ENCODE measurements at regions not wholly inside any gene's neighbourhood (a gene's known extent, or its start where the extent isn't known, plus 50 kb on each side); places are given as distances from the start of the nearest gene placed in this dataset.

DNA sequence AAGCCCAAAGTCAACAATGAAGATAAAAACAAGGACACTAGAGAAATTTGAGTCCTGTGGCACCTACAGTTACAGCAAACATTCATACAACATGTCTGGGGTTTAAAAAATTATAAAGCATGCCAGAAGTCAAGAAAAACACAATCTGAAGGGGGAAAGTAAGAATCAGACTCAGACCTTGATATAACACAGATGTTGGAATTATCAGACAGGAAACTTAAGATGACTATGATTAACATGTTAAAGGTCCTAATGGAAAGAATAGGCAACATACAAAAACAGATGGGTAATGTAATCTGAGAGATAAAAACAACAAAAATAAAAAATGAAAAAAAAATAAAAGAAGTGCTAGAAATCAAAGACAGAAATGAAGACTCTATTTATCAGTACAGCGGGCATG lies 446.5 kb downstream of the SPRY1 start:
- CTCF ChIA-PET: no interaction called here
- no peaks in the 10 kb centered on the region for H4K20me1 ChIP-seq (ENCODE audit: control insufficient read depth, insufficient read depth, low read length, poor library complexity, severe bottlenecking)
- no peaks in the 10 kb centered on the region for H3K36me3 ChIP-seq (replicated peaks in 1 of 2; ENCODE audit: control extremely low read depth in 1 of 2, control insufficient read depth in 1 of 2, extremely low read depth in 1 of 2, insufficient read depth in 2 of 2, low read length in 1 of 2)
- H3K4me2 ChIP-seq (replicated peaks; ENCODE audit: low read depth, low read length, poor library complexity, severe bottlenecking): no peak overlapping the region
- H3K27ac ChIP-seq (ENCODE audit: low read length in 2 of 2): no peak overlapping the region
- ATAC-seq (ENCODE audit: low read depth): no peak
- H3K9ac ChIP-seq (ENCODE audit: low read length): no peak overlapping the region
- no peaks in the 10 kb centered on the region for H3K9me3 ChIP-seq (ENCODE audit: control extremely low read depth in 1 of 3, control insufficient read depth in 2 of 3, insufficient read depth in 1 of 3, low read length in 2 of 3)
- no peak for DNase-seq
- no peaks in the 10 kb centered on the region for H3K4me1 ChIP-seq (ENCODE audit: control insufficient read depth in 2 of 2, insufficient read depth in 2 of 2, low read length in 2 of 2)
- TF ChIP-seq, protein P1, sequence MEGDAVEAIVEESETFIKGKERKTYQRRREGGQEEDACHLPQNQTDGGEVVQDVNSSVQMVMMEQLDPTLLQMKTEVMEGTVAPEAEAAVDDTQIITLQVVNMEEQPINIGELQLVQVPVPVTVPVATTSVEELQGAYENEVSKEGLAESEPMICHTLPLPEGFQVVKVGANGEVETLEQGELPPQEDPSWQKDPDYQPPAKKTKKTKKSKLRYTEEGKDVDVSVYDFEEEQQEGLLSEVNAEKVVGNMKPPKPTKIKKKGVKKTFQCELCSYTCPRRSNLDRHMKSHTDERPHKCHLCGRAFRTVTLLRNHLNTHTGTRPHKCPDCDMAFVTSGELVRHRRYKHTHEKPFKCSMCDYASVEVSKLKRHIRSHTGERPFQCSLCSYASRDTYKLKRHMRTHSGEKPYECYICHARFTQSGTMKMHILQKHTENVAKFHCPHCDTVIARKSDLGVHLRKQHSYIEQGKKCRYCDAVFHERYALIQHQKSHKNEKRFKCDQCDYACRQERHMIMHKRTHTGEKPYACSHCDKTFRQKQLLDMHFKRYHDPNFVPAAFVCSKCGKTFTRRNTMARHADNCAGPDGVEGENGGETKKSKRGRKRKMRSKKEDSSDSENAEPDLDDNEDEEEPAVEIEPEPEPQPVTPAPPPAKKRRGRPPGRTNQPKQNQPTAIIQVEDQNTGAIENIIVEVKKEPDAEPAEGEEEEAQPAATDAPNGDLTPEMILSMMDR (IDR thresholded peaks at IDR 0.05): no peak
- TF ChIP-seq EZH2 (IDR thresholded peaks at IDR 0.05; ENCODE audit: borderline replicate concordance, insufficient read depth, low read depth, low read length, poor library complexity, severe bottlenecking): no peak
- H3K27me3 Mint-ChIP-seq: peaks cover 4% of the 10 kb centered on the region
- intact Hi-C loops (cut with micrococcal nuclease): no loop called here
- no peaks in the 10 kb centered on the region for H3K9me3 Mint-ChIP-seq (ENCODE audit: insufficient read depth)
- H3K79me2 ChIP-seq (ENCODE audit: control insufficient read depth, insufficient read depth, low read length): no peaks in the 10 kb centered on the region
- no peak overlapping the region for H3K4me3 ChIP-seq (ENCODE audit: control extremely low read depth in 1 of 5, extremely low read depth in 1 of 5, insufficient read depth in 1 of 5, low read depth in 2 of 5, low read length in 4 of 5)
- no CpG with 5 or more reads among the region's 1 CpG for WGBS (ENCODE audit: insufficient coverage)
- no peak overlapping the region for H3K27ac Mint-ChIP-seq
- H3K4me3 Mint-ChIP-seq: no peak overlapping the region
- no peaks in the 10 kb centered on the region for H3K4me1 Mint-ChIP-seq
- no peak overlapping the region for H2AFZ ChIP-seq (ENCODE audit: insufficient read depth, low read depth, low read length, poor library complexity, severe bottlenecking)
- H3K27me3 ChIP-seq (replicated peaks in 1 of 4; ENCODE audit: control extremely low read depth in 1 of 4, control insufficient read depth in 3 of 4, insufficient read depth in 4 of 4, low read length in 3 of 4): no peaks in the 10 kb centered on the region
- POLR2A ChIA-PET: no interaction called here

DNA sequence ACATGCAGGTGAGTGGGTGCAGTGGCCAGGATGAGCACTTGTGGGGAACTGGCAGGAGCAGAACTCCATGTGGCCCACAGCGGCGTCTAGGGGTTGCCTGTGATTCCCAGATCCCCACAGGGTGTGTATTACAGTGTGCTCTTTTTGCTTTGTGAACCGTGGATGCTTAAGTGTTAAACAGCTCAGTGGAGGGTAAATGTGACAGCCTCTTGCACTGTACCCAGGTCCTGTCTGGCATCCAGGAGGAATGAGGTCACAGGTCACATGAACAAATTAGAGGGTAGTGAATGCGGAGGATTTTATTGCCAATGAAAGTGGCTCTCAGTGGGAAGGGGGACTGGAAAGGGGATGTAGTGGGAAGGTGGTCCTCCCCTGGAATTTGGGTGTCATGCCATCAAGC lies 447.8 kb downstream of the SPRY1 start:
- POLR2A ChIA-PET: no interaction called here
- TF ChIP-seq, protein P1 (IDR thresholded peaks at IDR 0.05): no peak
- no peak for TF ChIP-seq EZH2 (IDR thresholded peaks at IDR 0.05; ENCODE audit: borderline replicate concordance, insufficient read depth, low read depth, low read length, poor library complexity, severe bottlenecking)
- H3K4me1 Mint-ChIP-seq: no peaks in the 10 kb centered on the region

More for the DNA sequence above, 447.8 kb downstream of the SPRY1 start:
- Histone ChIP-seq H3K79me2 (ENCODE audit: control insufficient read depth, insufficient read depth, low read length) (no peaks in the 10 kb centered on the region), H3K4me1 (ENCODE audit: control insufficient read depth in 2 of 2, insufficient read depth in 2 of 2, low read length in 2 of 2) (no peaks in the 10 kb centered on the region), H3K27ac (ENCODE audit: low read length in 2 of 2) (no peak overlapping the region), H3K9ac (ENCODE audit: low read length) (no peak overlapping the region), H3K36me3 (replicated peaks in 1 of 2; ENCODE audit: control extremely low read depth in 1 of 2, control insufficient read depth in 1 of 2, extremely low read depth in 1 of 2, insufficient read depth in 2 of 2, low read length in 1 of 2) (no peaks in the 10 kb centered on the region), H3K4me3 (ENCODE audit: control extremely low read depth in 1 of 5, extremely low read depth in 1 of 5, insufficient read depth in 1 of 5, low read depth in 2 of 5, low read length in 4 of 5) (no peak overlapping the region), H3K4me2 (replicated peaks; ENCODE audit: low read depth, low read length, poor library complexity, severe bottlenecking) (no peak overlapping the region), H4K20me1 (ENCODE audit: control insufficient read depth, insufficient read depth, low read length, poor library complexity, severe bottlenecking) (no peaks in the 10 kb centered on the region), H3K27me3 (replicated peaks in 1 of 4; ENCODE audit: control extremely low read depth in 1 of 4, control insufficient read depth in 3 of 4, insufficient read depth in 4 of 4, low read length in 3 of 4) (no peaks in the 10 kb centered on the region), H3K9me3 (ENCODE audit: control extremely low read depth in 1 of 3, control insufficient read depth in 2 of 3, insufficient read depth in 1 of 3, low read length in 2 of 3) (no peaks in the 10 kb centered on the region), H2AFZ (ENCODE audit: insufficient read depth, low read depth, low read length, poor library complexity, severe bottlenecking) (no peak overlapping the region)
- CTCF ChIA-PET: no interaction called here
- intact Hi-C loops (cut with micrococcal nuclease): no loop called here
- Mint-ChIP-seq H3K27ac (no peak overlapping the region), H3K27me3 (peaks cover 4% of the 10 kb centered on the region), H3K9me3 (ENCODE audit: insufficient read depth) (no peaks in the 10 kb centered on the region), H3K4me3 (no peak overlapping the region)
- 76% methylated on average over 4 of the region's 4 CpGs for WGBS (ENCODE audit: insufficient coverage)
- no peak for DNase-seq
- ATAC-seq (ENCODE audit: low read depth): no peak

All from B cell (primary cell).